Natural killer cell treated with Interleukin-12 subunit alpha and Interleukin-12 subunit beta and Interleukin-15 and Interleukin-18, amount 100 ng/mL, for 72 hours (primary cell): ENCODE measurements at regions not wholly inside any gene's neighbourhood (a gene's known extent, or its start where the extent isn't known, plus 50 kb on each side); places are given as distances from the start of the nearest gene placed in this dataset.
"Not testable (repeated sequence)": the region's sequence is repeated elsewhere in the genome, so short reads cannot be mapped to it uniquely, and the experiment has no call there.

Source experiments
- ATAC-seq, 2 donors: fragments of 150-1000 bp; cut with Tn5 transposase in 1 of 2; sonication (Bioruptor Pico), chemical (Tn5 transposase) in 1 of 2; 2 replicates each; pipeline ENCODE4 v1.10.0; 2021
- DNase-seq: peaks from one replicate; pipeline ENCODE4 v3.0.0; 2022; ENCODE audit warnings: low spot score
- H3K27ac Mint-ChIP-seq, 2 donors: 1 replicate in 1 of 2; 2 replicates in 1 of 2; pipeline ENCODE4 v1.8.0; 2022; ENCODE audit warnings: mixed read lengths in 2 of 2, mild to moderate bottlenecking in 1 of 2, moderate library complexity in 1 of 2
- H3K27me3 Mint-ChIP-seq, 2 donors: 1 replicate in 1 of 2; 2 replicates in 1 of 2; pipeline ENCODE4 v1.8.0; 2022; ENCODE audit warnings: mixed read lengths in 2 of 2
- H3K36me3 Mint-ChIP-seq: one replicate; pipeline ENCODE4 v1.8.0; 2022; ENCODE audit warnings: mixed read lengths
- H3K4me1 Mint-ChIP-seq, 2 donors: 1 replicate in 1 of 2; 2 replicates in 1 of 2; pipeline ENCODE4 v1.8.0; 2022; ENCODE audit warnings: low read depth in 2 of 2, mixed read lengths in 2 of 2, mild to moderate bottlenecking in 1 of 2
- H3K4me3 Mint-ChIP-seq: one replicate; pipeline ENCODE4 v1.8.0; 2022; ENCODE audit warnings: mixed read lengths
- H3K9me3 Mint-ChIP-seq: 2 replicates; pipeline ENCODE4 v1.8.0; 2022; ENCODE audit warnings: mixed read lengths

DNA sequence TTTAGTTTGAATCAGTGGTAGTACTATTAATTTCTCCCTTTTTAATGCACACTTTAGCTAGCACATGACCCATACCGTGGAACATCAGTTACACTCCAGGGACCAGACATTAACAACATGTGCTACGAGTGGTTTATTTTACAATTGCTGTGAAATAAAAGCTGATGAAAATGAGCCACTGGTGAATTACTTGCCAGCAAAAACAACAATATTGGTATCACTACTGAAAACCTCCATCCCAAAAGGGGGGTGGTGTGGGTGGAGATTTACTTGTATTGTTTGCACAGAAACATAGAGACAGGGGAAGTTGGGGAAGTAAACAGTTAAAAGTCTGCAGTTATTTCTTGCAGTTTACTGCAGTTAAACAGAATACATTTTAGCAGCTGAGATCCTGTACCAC is 369.6 kb upstream of the GRAMD2B start:
- no peaks in the 10 kb centered on the region for H3K4me1 Mint-ChIP-seq
- no peaks in the 10 kb centered on the region for H3K36me3 Mint-ChIP-seq
- no peak overlapping the region for H3K4me3 Mint-ChIP-seq
- ATAC-seq (no peak), DNase-seq (no peak)
- peaks cover 8% of the 10 kb centered on the region for H3K9me3 Mint-ChIP-seq
- H3K27ac Mint-ChIP-seq = no peak overlapping the region
- no peaks in the 10 kb centered on the region for H3K27me3 Mint-ChIP-seq

DNA sequence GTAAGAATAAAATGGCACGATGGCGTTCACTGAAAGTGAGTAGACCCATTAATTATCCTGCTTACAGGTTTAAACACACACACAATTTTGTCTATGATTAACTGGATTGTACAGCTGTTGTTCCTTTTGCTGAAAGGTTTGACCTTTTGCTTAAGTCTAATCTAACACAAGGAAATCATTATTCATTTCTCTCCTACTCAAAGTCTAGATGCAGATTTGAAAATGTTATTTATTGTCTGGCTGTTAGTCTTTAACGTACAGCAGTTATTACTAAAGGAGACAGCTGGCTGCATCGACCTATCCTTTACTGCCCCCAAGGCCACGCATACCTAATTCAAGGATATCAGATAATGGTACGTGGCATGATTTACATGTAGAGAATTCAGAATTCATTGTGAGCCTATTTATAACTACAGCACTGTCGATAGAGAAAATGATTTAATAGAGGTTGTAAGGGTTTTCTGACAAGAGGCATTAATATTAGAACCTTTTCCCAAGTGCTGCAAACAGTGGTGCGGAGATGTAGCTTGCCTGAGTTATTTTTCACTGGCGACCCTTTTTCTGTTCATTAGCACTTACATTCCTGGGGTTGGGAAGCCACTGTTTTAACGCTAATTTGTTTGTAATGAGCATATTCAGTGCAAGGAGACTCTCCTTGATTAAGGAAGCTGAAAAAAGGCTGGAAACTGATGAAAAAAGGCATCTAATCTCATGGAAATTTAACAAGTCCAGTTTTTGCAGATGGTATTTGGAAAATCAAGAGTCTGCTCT is 368.4 kb upstream of the GRAMD2B start:
- Mint-ChIP-seq H3K36me3 (no peaks in the 10 kb centered on the region), H3K9me3 (peaks cover 7% of the 10 kb centered on the region), H3K4me3 (no peak overlapping the region), H3K27ac (no peak overlapping the region), H3K4me1 (no peaks in the 10 kb centered on the region), H3K27me3 (no peaks in the 10 kb centered on the region)
- ATAC-seq (no peak), DNase-seq (no peak)

DNA sequence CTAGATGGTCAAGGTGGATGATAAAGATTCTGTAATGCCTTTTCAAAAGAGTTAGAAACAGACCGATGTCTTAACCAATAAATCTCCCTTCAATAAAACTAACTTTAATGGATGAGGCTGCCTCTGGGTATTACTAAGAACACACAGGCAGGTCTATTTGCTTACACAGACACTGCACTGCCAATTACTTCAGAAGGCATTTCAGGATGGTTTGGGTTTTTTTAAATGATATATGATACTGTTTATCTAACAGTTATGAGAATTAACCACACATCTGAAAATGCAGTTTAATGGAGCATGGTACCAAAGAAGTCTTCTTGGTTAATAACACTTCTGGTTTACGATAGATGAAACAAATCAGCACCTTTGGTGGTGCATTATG is 367.9 kb upstream of the GRAMD2B start:
- H3K4me3 Mint-ChIP-seq = no peak overlapping the region
- ATAC-seq (no peak), DNase-seq (no peak)
- H3K27ac Mint-ChIP-seq = no peak overlapping the region
- H3K4me1 Mint-ChIP-seq = no peaks in the 10 kb centered on the region
- H3K27me3 Mint-ChIP-seq = no peaks in the 10 kb centered on the region
- H3K36me3 Mint-ChIP-seq = no peaks in the 10 kb centered on the region
- peaks cover 6% of the 10 kb centered on the region for H3K9me3 Mint-ChIP-seq

DNA sequence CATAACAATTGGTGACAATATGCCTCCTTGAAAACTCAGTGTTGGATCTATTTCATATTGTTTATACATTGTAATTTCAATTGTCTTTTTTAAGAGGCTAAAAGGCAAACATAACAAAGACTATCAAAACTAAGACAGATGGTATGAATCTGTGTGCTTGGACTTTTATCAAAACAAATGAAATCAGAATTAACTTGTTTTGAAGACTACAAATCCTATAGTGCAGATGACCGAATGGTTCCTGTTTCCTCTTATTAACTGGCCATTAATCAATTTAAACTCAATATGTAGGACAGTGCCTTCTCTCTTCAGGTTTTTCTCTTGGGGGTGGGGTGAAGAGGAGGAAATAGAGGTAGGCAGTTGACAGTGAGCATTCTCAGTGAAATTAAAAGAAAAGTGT is 366.9 kb upstream of the GRAMD2B start:
- H3K36me3 Mint-ChIP-seq = no peaks in the 10 kb centered on the region
- H3K9me3 Mint-ChIP-seq = peaks cover 6% of the 10 kb centered on the region
- ATAC-seq (no peak), DNase-seq (no peak)
- no peak overlapping the region for H3K4me3 Mint-ChIP-seq
- H3K27ac Mint-ChIP-seq = no peak overlapping the region
- no peaks in the 10 kb centered on the region for H3K27me3 Mint-ChIP-seq
- no peaks in the 10 kb centered on the region for H3K4me1 Mint-ChIP-seq

DNA sequence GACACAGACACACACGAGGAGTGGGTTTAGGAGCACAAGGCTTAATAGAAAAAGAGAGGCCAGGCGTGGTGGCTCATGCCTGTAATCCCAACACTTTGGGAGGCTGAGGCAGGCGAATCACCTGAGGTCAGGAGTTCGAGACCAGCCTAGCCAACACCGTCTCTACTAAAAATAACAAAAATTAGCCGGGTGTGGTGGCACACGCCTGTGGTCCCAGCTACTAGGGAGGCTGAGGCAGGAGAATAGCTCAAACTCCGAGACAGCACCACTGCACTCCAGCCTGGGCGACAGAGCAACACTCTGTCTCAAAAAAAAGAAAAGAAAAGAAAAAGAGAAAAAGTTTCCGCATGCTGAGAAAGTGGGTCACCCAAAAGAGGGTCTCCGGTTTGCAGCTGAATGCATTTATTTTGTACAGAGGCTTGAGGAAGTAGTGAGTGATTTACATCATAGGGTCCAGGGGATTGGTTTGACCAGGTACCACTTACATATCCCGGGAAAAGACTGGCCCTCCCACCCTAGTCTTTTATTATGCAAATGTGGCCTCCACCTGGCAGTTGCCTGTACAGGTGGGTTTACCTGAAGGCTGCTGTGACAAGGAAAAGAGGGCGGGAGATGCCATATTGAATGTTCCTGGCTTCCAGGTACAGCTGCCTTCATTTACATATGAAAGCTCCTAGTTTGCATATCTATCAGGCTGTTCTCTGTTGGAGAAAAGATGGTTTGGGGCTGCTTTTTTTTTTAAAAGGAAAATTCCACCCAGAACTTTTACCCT is 366.2 kb upstream of the GRAMD2B start:
- no peak for DNase-seq
- Mint-ChIP-seq H3K9me3 (peaks cover 6% of the 10 kb centered on the region), H3K27ac (no peak overlapping the region), H3K4me3 (no peak overlapping the region), H3K27me3 (no peaks in the 10 kb centered on the region), H3K36me3 (no peaks in the 10 kb centered on the region), H3K4me1 (no peaks in the 10 kb centered on the region)
- ATAC-seq = no peak

DNA sequence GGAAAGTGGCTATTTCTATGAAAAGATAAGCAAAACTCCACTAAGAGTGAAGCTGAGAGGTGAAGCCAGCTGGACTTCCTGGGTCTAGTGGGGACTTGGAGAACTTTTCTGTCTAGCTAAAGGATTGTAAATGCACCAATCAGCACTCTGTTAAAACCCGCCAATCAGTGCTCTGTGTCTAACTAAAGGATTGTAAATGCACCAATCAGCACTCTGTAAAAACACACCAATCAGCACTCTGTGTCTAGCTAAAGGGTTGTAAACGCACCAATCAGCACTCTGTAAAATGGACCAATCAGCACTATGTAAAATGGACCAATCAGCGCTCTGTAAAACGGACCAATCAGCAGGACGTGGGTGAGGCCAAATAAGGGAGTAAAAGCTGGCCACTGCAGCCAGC is 364.8 kb upstream of the GRAMD2B start:
- not testable (repeated sequence) for H3K4me3 Mint-ChIP-seq, H3K27ac Mint-ChIP-seq, ATAC-seq, H3K9me3 Mint-ChIP-seq, DNase-seq, H3K4me1 Mint-ChIP-seq, H3K36me3 Mint-ChIP-seq, H3K27me3 Mint-ChIP-seq

DNA sequence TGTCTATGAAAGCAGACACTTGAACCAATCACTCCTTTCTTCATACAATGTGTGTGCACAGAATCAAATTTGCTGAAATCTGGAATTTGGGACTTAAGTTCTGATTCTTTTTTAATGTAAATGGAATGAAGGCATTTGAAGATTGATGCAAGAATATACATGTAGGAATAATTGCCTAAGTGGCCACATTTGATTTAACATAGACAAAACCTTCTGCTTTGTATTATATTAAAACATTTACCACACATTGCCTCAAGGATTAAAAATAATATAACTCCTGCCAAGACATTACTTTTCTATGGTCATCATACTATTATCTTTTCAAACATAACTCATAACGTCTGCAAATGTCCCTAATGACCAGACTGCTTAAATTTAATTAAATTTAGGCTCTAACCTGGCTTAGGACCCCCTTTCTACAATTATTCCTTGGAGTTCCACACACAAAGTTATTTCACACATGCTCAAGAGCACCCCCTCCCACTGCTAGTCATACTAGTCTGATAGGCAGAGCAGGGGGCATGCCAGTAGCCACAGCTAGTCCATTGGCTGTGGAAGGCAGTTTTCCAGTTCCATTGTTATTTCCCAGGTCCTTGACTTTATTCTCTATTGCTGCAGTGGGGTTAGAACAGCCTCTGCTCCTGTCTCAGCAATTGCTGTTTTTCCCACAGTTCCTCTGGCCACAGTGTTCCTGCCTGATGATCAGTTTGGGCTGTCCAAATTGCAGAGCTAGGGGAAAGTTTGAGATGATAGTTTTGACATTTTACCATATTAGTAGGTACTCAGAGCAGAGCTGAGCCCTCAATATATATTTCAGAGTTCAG is 360.6 kb upstream of the GRAMD2B start:
- no peak overlapping the region for H3K4me3 Mint-ChIP-seq
- ATAC-seq = no peak

DNA sequence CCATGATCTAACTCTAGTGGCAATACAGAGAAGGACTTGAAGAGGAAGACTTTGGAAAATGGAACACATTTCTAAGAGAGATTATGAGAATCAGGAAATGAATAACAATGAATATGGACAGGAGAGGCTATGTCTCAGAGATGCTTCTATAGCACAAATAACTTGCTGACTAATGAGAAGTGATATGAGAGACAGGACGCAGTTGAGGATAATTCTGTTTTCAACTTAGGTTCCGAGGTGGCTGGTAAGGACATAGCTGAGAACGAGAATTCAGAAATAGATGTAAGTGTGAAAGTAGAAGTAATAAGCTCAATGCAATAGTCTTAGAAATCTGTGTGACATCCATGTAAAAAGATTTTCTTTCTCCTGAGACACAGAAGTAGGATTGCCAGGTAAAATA is 358.1 kb upstream of the GRAMD2B start:
- Mint-ChIP-seq H3K27ac (no peak overlapping the region), H3K36me3 (peaks cover 6% of the 10 kb centered on the region), H3K4me3 (no peak overlapping the region), H3K27me3 (no peaks in the 10 kb centered on the region), H3K9me3 (peaks cover 15% of the 10 kb centered on the region), H3K4me1 (no peaks in the 10 kb centered on the region)
- DNase-seq (no peak), ATAC-seq (no peak)

More for the DNA sequence above, 360.6 kb upstream of the GRAMD2B start:
- Mint-ChIP-seq H3K9me3 (peaks cover 11% of the 10 kb centered on the region), H3K27ac (no peak overlapping the region), H3K4me1 (no peaks in the 10 kb centered on the region), H3K27me3 (no peaks in the 10 kb centered on the region), H3K36me3 (peaks cover 6% of the 10 kb centered on the region)
- DNase-seq = no peak

DNA sequence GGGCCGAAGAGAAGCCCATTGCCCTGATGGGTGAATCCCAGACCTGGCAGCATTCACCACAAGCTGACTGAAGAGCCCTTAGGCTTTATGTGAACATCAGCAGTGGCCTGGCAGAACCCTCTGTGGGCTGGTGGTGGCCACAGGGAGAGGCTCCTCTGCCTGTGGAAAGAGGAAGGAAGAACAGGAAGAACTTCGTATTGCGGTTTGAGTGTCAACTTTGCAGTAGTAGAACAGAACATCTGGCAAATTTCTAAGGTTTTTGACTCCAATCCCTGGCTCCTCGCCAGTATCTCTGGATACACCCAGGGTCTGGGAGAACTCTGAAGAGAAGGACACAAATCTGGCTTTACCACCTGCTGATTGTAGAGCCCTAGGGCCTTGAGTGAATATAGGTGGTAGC is 356.4 kb upstream of the GRAMD2B start:
- no peak for DNase-seq
- Mint-ChIP-seq H3K4me3 (no peak overlapping the region), H3K4me1 (no peaks in the 10 kb centered on the region), H3K27me3 (no peaks in the 10 kb centered on the region), H3K36me3 (peaks cover 6% of the 10 kb centered on the region), H3K9me3 (peaks cover 16% of the 10 kb centered on the region), H3K27ac (no peak overlapping the region)
- ATAC-seq = no peak

DNA sequence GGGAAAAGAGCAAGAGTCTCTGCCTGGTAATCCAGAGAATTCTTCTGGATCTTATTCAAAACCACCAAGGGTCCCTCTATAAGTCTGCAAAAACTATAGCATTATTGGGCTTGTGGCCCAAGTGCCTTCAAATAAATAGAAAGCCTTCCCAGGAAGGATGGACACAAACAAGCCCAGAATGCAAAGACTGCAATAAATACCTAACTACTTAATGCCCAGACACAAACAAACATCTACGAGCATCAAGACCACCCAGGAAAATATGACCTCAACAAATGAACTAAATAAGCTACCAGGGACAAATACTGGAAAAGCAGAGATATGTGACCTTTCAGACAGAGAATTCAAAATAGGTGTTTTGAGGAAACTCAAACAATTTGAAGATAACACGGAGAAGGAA is 355.8 kb upstream of the GRAMD2B start:
- H3K36me3 Mint-ChIP-seq = peaks cover 6% of the 10 kb centered on the region
- peaks cover 18% of the 10 kb centered on the region for H3K9me3 Mint-ChIP-seq
- H3K4me3 Mint-ChIP-seq = no peak overlapping the region
- ATAC-seq (no peak), DNase-seq (no peak)
- H3K27ac Mint-ChIP-seq = no peak overlapping the region
- no peaks in the 10 kb centered on the region for H3K4me1 Mint-ChIP-seq
- H3K27me3 Mint-ChIP-seq = no peaks in the 10 kb centered on the region

DNA sequence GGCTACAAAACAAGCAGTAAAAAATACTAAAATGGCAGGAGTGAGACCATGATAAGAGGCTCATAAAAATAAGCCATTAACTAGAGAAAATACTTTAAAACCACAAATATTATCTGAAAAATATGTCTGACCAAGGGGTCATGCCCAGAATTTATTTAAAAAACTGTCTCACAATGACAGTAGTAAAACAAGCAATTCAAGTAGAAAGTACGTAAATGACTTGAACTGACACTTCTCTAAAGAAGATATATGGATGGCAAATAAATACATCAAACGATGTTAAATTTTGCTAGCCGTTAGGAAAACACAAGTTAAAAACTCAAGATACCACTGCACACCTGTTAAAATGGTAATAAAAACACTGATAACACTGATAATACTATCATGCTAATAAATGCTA is 353.9 kb upstream of the GRAMD2B start:
- no peak for ATAC-seq
- no peak overlapping the region for H3K4me3 Mint-ChIP-seq
- H3K27ac Mint-ChIP-seq = no peak overlapping the region
- no peak for DNase-seq
- H3K9me3 Mint-ChIP-seq = peaks cover 25% of the 10 kb centered on the region
- no peaks in the 10 kb centered on the region for H3K27me3 Mint-ChIP-seq
- H3K36me3 Mint-ChIP-seq = peaks cover 6% of the 10 kb centered on the region
- no peaks in the 10 kb centered on the region for H3K4me1 Mint-ChIP-seq

DNA sequence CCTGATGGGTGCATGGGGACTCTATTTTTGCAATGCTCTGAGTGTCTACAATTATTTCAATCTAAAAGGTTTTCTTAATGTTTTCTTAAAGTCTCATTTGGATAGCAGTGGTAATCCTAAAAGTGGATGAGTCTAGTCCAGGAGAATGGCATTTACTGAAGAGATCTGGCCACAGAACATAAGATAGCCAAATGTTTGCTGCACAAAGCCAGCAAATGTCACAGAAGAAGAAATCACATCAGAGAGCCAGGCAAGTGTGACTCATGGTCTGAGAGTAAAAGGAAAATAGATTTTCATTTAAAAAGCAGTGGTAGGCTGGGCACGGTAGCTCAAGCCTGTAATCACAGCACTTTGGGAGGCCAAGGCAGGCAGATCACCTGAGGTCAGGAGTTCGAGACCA is 352.7 kb upstream of the GRAMD2B start:
- no peaks in the 10 kb centered on the region for H3K27me3 Mint-ChIP-seq
- H3K36me3 Mint-ChIP-seq = peaks cover 6% of the 10 kb centered on the region
- no peak overlapping the region for H3K4me3 Mint-ChIP-seq
- H3K4me1 Mint-ChIP-seq = no peaks in the 10 kb centered on the region
- H3K27ac Mint-ChIP-seq = no peak overlapping the region
- ATAC-seq (no peak), DNase-seq (no peak)
- H3K9me3 Mint-ChIP-seq = peaks cover 23% of the 10 kb centered on the region

DNA sequence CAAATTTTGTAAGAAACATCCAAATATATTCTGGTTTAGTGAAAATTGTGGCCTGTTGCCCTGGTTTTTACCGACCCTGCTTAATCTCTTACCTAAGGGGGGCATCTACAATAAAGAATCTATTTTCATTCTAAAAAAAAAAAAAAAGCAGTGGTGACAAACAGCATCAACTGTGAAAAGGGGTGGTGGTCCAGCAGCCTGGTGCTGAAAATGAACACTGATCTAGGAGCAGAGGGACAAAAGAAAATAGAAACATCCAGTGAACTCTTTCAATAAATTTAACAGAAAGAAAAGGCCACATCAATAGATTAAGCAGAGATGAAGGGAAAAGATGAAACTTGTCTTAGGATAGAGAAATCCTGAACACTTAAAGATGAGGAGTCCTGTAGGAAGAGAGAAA is 348.7 kb upstream of the GRAMD2B start:
- Mint-ChIP-seq H3K9me3 (peaks cover 16% of the 10 kb centered on the region), H3K36me3 (peaks cover 6% of the 10 kb centered on the region), H3K27ac (no peak overlapping the region), H3K4me1 (no peaks in the 10 kb centered on the region), H3K4me3 (no peak overlapping the region), H3K27me3 (no peaks in the 10 kb centered on the region)
- no peak for ATAC-seq
- no peak for DNase-seq

DNA sequence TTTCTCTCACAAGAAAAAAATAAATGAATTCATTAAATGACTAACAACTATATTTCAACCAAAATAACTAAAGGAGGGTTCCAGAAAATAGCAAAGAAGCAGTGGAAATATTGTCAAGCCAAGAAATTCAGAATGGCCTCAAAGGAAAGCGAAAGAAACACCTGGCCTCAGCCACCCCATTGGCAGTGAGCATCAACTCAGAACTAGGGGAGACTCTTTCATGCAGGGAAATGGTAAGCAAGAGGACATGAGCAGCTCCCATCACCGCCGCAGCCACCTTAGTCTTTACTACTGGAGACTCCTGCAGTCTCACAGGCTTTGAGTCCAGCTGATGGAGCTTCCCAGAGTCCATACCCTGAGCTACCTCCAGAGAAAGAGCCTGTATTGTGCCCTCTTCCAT is 343.9 kb upstream of the GRAMD2B start:
- Mint-ChIP-seq H3K27ac (no peak overlapping the region), H3K9me3 (peaks cover 14% of the 10 kb centered on the region), H3K36me3 (peaks cover 12% of the 10 kb centered on the region), H3K4me1 (no peaks in the 10 kb centered on the region), H3K4me3 (no peak overlapping the region), H3K27me3 (no peaks in the 10 kb centered on the region)
- no peak for ATAC-seq
- DNase-seq = no peak
